GM19467 (cell line): ENCODE measurements at regions not wholly inside any gene's neighbourhood (a gene's known extent, or its start where the extent isn't known, plus 50 kb on each side); places are given as distances from the start of the nearest gene placed in this dataset.
"Not testable (repeated sequence)": the region's sequence is repeated elsewhere in the genome, so short reads cannot be mapped to it uniquely, and the experiment has no call there.

ENCODE experiments used
- ATAC-seq: cut with Tn5 transposase; IDR thresholded peaks from one replicate; pipeline ENCODE4 v1.9.1; 2021; ENCODE audit warnings: mild to moderate bottlenecking, moderate library complexity; ENCODE audit not compliant: unreplicated experiment

- ATAC-seq: no peak
These were observed 56.2 kb upstream of the NID2 start for GRCh38 chr14:52124791-52125684.

DNA sequence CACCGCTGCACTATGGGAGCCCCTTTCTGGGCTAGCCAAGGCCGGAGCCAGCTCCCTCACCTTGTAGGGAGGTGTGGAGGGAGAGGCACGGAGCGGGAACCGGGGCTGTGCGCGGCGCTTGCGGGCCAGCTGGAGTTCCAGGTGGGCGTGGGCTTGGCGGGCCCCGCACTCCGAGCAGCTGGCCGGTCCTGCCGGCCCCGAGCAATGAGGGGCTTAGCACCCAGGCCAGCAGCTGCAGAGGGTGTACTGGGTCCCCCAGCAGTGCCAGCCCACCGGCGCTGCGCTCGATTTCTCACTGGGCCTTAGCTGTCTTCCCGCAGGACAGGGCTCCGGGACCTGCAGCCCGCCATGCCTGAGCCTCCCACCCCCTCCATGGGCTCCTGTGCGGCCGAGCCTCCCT, 53.3 kb upstream of the NID2 start:
- ATAC-seq: not testable (repeated sequence)

DNA sequence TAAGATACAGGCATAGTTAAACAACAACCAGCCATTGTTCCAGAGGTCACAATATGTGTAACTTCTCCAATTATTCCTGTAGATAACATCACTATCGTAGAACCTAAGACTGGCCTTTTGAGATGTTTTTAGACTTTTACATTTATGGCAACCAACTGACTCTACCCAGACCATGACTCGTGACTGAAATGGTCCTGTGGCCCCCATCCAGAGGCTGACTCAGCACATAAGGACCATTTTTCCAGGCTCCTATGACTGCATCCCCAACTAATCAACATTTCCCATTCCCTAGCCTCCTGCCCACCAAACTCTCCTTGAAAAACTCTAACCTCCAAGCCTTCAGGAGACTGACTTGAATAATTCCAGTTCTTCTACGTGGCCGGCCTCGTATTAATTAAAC, 52.6 kb upstream of the NID2 start:
- ATAC-seq: no peak

DNA sequence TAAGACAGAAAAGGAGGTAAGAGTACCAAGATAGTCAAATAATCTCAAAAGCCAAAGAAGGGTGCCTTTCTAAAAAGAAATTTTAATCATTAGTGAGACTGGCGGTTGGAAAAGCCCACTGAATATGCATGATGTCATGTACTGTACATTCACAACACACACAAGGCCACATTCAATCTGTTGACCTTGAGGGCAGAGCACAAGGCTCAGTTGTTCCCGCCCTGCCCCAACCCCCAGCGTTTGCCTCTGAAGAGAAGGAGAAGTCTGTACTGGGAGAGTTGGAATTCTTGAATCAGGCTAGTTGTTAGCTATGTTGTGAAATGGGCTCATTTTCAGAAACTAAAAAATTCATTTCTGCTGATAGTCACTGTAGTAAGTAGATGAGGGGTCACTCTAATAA, 50.2 kb upstream of the NID2 start:
- no peak for ATAC-seq
